KBM-7 (cell line): ENCODE measurements at regions not wholly inside any gene's neighbourhood (a gene's known extent, or its start where the extent isn't known, plus 50 kb on each side); places are given as distances from the start of the nearest gene placed in this dataset.
A peak's percentile ranks its signal among the peaks of the same experiment; 100 is the strongest.

Experiments used
- DNase-seq: peaks from one replicate; pipeline ENCODE4 v3.0.0-alpha.2; 2015
- in situ Hi-C: fragments of 300-500 bp; cut with MboI; formaldehyde crosslinking; loops from 2 replicates; pipeline ENCODE4 v1.14.3; 2020; ENCODE audit warnings: low sequenced_read_pairs, low pct_unique_long_range_greater_than_20kb, mixed read lengths

- in situ Hi-C loops = no loop called here
- DNase-seq = no peak
Observed at GRCh38 chr5:67366691-67367395, 170.2 kb upstream of the CD180 start.

DNA sequence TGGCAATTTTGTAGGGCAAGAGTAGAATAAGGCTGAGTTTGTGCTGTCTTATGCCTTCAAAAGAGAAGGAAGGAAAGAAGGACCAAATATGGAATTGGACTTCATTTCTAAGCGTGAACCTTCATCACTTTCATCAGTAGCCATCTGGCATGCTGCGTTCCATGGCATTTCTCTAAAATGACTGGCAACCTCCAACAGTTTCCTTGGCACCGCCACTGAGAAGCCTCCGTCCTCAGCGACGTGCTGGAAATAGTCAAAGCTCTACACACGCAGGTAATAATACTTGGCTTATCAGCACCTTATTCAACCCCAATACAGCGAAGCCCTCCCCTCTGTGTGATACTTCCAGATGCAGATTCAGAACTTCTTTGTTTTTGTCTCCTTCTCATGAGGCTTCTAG, 169.7 kb upstream of the CD180 start:
- DNase-seq = no peak
- in situ Hi-C loops = no loop called here

DNA sequence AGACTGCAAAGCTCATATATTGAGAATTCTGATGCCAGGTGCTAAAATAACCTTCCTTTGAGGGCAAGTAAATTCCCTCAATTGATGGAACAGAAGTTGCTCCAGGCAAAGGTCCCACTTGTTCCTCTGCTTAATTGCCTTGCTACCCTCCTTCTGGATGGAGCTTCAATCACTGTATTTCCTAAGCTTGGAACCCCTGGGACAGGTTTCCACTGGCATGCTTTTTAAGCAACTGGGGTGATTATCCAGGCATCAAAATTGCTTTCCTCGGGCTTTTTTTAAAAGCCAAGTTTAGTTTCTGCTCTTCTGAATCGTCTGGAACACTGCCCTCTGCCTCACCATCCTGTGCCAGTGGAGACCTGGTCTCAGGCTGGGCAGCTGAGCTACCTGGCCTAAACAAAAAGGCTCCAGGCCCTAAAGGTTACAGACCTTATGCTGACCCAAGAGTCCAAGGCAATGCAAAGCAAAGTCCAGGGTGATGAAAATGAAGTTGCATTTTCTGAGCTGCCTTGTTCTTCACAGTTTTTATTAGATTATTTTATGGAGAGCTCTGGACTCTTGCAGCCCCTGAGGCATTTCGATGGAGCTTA, 167.9 kb upstream of the CD180 start:
- in situ Hi-C loops = no loop called here
- DNase-seq = no peak

GRCh38 chr5:67363963-67364362, 167.4 kb upstream of the CD180 start:
- in situ Hi-C loops = no loop called here
- no peak for DNase-seq

DNA sequence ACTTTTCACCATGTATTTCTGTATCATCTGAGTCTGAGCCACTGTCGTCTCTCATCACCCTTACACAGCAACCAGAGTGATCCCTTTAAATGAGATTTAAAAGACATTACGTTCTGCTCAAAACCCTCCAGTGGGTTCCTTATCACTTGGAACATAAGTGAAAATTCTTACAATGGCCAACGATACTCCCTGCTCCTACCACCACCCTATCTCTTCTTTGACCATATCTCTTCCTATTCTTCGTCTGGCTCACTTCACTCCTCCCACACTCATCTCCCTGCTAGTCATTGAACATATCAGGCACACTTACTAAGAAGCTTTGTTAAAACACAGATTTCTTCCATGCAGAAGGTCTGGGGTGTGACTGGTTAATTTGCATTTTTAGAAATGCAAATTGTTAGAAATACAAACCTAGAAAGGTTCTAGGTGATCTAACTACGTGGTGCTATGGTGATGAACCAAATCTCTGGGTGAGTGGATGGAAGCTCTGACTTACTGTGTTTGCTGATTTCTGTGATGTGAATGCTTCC, 166.6 kb upstream of the CD180 start:
- in situ Hi-C loops = no loop called here
- DNase-seq = no peak

DNA sequence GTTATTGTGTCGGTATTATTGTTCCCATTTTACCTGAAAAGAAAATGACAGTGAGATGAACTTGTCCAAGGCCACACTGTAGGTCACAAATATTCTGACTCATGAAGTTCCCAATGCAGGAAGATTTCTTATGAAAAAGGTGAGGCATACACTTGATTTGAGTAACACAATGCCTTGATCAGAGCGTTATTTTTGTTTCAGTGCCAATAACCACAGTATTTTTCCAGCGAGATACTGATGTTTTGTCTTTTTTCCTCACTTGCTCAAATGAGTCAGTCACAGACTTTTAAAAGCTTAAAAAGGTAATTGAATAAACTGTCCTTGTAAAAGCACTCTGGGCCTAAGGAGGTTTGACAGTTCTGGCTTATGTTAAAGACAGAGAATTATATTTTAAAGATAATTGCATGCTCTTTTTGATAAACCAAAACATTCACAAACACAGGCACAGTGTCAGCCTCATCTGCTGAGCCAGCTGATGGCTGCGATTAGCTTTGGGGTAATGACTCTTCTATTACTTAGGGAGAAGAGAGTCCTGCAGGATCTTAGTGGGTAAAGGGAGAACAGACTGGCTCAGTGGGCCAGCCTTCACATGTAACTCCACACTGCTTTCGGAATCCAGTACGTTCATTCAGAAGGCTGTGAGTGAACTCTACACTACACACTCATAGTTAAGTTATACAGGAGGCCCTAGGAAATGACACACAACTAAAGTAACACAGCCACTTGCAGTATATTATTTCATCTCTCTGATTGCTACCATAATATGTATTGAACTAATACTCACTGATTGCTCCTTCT, 165.5 kb upstream of the CD180 start:
- in situ Hi-C loops = no loop called here
- DNase-seq = no peak

- in situ Hi-C loops = no loop called here
- no peak for DNase-seq
Observed at GRCh38 chr5:67360047-67360446, 163.4 kb upstream of the CD180 start.

DNA sequence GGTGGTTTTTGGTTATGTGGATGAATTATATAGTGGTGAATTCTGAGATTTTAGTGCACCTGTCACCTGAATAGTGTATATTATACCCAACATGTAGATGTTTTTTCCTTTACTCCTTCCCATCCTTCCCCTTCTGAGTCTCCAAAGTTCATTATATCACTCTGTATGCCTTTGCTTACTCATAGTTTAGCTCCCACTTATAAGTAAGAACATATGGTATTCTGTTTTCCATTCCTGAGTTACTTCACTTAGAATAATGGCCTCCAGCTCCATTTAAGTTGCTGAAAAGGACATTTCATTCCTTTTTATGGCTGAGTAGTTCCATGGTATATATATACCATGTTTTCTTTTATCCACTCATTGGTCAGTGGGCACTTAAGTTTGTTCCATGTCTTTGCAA, 161.6 kb upstream of the CD180 start:
- in situ Hi-C loops = no loop called here

GRCh38 chr5:67355120-67355713, 158.6 kb upstream of the CD180 start:
- no peak for DNase-seq
- in situ Hi-C loops = no loop called here

More for the DNA sequence above, 161.6 kb upstream of the CD180 start:
- DNase-seq = no peak

- in situ Hi-C loops = no loop called here
- peak; percentile 24 for DNase-seq
Observed at GRCh38 chr5:67353500-67354450, 157.2 kb upstream of the CD180 start.

- in situ Hi-C loops = no loop called here
- DNase-seq = peak; percentile 79
Observed at GRCh38 chr5:67350618-67351201, 154.1 kb upstream of the CD180 start.

GRCh38 chr5:67350185-67350584, 153.6 kb upstream of the CD180 start:
- peak; percentile 78 for DNase-seq
- in situ Hi-C loops = no loop called here

DNA sequence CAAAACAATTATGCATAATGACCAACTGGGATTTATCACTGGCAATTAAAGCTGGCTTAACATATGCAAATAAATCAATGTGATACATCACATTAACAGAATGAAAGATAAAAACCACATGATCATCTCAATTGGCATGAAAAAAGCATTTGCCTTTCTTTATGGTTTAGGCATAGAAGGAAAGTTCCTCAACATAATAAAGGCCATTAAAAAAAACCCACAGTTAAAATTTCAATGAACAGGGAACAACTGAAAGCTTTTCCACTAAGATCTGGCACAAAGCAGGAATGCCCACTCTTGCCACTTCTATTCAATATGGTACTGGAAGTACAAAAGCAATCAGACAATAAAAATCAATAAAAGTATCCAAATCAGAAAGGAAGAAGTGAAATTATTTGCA, 151.2 kb upstream of the CD180 start:
- in situ Hi-C loops = no loop called here
- no peak for DNase-seq

GRCh38 chr5:67346611-67347010, 150.0 kb upstream of the CD180 start:
- in situ Hi-C loops = no loop called here
- DNase-seq = no peak

GRCh38 chr5:67344870-67345269, 148.3 kb upstream of the CD180 start:
- in situ Hi-C loops = no loop called here
- no peak for DNase-seq

- DNase-seq = no peak
- in situ Hi-C loops = no loop called here
Observed at GRCh38 chr5:67343835-67344234, 147.2 kb upstream of the CD180 start.

DNA sequence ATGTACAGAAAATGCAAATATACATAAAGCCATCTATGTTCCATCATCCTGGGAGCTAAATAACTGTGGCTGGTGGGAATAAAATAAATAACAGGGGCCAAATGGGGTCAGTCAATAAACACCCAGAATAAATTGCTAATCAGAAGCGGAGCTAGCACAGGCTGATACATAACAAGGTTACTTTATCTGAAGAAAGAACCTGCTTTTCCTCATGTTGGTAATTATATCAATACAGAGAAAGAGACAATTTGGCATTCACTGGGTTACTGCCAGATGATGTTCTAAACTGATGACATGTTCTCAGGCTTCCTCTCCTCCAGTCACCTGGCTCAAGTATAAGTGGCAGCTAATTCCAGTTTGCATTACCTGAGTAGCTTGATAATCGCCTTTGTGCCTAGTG, 144.9 kb upstream of the CD180 start:
- DNase-seq = no peak

GRCh38 chr5:67339219-67339767, 142.7 kb upstream of the CD180 start:
- in situ Hi-C loops = no loop called here
- DNase-seq = no peak

More for the DNA sequence above, 144.9 kb upstream of the CD180 start:
- in situ Hi-C loops = no loop called here
